OCI-M1 (cell line): ENCODE measurements at regions not wholly inside any gene's neighbourhood (a gene's known extent, or its start where the extent isn't known, plus 50 kb on each side); places are given as distances from the start of the nearest gene placed in this dataset.
"Not testable (repeated sequence)": the region's sequence is repeated elsewhere in the genome, so short reads cannot be mapped to it uniquely, and the experiment has no call there.

Experiments
- DNase-seq: peaks from one replicate; lab custom pipeline; 2025; lab: John Stamatoyannopoulos, UW

- DNase-seq: no peak
These were observed 831.1 kb upstream of the PABPC4L start for GRCh38 chr4:135032670-135033069.

DNA sequence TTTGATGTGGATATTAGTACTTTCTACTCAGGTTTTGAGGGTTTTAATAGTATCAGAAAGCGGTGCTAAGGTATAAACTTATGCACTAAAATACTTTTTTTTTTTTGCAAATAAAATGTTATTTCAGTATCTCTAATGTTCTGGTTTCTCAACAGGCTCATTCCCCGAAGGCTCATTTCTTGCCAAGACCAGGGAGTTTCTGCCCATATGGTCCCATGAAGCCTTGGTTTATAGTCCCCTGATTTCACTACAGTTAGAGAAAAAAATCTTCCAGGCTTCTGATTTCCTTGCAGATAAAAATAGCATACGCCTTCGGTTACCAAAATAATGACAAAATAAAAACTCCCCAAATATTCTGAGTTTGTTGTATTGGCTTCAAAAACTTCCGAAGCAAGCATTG lies 814.2 kb upstream of the PABPC4L start:
- no peak for DNase-seq

GRCh38 chr4:135007400-135007799 lies 805.8 kb upstream of the PABPC4L start:
- DNase-seq: no peak

DNA sequence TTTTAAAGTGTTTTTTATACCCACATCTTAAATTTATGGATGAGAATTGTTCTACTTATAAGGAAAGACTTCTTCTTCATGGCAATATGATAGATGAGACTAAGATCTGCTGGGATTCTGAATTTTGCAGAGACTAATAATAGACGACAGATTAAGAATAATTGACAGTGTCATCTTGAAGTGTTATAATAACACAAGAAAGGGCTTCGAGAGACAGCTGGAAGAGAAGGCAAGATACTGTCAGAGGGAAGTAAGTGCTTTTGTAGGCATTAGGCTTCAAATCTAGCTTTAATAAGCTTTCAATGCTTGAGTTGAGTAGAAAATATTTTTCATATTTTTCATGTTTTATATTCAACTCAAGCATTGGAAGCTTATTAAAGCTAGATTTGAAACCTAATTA lies 797.6 kb upstream of the PABPC4L start:
- no peak for DNase-seq

- DNase-seq: no peak
These were observed 760.4 kb upstream of the PABPC4L start for GRCh38 chr4:134961963-134962362.

DNA sequence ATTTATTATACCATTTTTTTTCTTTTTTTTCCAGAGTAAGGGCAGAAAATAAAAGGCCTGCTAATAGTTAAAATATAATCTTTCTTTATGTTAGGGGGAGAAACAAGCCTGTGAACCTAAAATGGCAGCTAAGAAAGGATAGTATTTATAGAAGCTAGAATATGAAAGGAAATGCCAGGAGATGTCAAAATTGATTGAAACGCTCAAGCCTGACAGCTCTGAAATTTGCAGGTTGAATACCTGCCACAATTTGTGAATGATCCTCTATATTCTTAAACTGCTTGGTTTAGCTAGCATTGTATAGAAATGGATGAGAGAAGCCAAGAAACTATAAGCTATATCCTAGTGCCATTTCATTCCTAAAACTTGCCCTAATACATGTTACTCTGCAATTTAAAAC lies 757.3 kb upstream of the PABPC4L start:
- no peak for DNase-seq

- no peak for DNase-seq
These were observed 753.5 kb upstream of the PABPC4L start for GRCh38 chr4:134955059-134955458.

GRCh38 chr4:134952775-134953174 lies 751.2 kb upstream of the PABPC4L start:
- DNase-seq: no peak

GRCh38 chr4:134952305-134952704 lies 750.7 kb upstream of the PABPC4L start:
- no peak for DNase-seq

DNA sequence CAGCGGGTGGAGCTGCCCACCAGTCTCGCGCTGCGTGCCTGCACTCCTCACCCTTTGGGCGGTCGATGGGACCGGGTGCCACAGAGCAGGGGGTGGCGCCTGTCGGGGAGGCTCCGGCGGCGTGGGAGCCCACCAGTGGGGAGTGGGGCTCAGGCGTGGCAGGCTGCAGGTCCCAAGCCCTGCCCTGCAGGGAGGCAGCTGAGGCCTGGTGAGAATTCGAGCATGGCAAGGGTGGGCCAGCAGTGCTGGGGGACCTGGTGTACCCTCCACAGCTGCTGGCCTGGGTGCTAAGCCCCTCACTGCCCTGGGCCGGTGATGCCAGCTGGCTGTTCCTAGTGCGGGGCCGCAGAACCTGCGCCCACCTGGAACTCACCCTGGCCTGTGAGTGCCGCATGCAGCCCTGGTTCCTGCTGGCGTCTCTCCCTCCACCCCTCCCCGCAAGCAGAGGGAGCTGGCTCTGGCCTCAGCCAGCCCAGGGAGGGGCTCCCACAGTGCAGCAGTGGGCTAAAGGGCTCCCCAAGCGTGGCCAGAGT lies 746.6 kb upstream of the PABPC4L start:
- DNase-seq: no peak

GRCh38 chr4:134944115-134944514 lies 742.5 kb upstream of the PABPC4L start:
- no peak for DNase-seq

DNA sequence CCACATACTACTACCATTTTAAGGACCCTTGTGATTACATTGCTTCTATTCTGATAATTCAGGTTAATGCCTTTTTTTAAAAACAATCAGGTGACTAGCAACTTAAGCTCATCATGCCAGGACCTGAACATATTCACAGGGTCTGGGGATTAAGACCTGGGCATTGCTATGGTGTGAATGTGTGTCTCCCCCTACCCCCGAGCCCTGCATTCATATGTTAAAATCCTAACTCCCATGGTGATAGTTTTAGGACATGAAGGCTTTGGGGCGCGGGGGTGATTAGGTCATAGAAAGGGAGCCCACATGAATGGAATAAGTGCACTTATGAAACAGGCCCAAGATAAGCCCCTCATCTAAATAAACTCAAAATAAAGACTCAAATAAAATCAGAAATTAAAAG lies 734.4 kb upstream of the PABPC4L start:
- DNase-seq: no peak

GRCh38 chr4:134935320-134935719 lies 733.7 kb upstream of the PABPC4L start:
- DNase-seq: peak; percentile 62

GRCh38 chr4:134934036-134934808 lies 732.6 kb upstream of the PABPC4L start:
- DNase-seq: no peak

DNA sequence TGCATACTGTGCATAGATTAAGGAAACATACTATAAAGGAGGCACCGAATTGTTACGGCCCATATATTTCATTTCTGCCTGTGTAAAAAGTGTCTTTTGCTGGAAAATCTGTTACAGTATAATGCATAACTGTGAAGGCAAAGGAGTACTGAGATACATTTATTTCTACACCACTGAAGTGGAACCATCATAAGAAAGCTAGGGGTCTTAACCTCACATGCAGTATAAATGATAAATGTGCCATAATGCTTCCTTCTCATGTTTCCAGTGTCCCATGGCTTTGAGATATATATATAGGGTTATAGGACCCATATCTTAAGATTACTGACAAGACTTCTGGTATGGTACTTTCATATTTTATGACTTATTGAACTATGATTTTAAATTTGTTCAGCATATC lies 713.8 kb upstream of the PABPC4L start:
- no peak for DNase-seq

DNA sequence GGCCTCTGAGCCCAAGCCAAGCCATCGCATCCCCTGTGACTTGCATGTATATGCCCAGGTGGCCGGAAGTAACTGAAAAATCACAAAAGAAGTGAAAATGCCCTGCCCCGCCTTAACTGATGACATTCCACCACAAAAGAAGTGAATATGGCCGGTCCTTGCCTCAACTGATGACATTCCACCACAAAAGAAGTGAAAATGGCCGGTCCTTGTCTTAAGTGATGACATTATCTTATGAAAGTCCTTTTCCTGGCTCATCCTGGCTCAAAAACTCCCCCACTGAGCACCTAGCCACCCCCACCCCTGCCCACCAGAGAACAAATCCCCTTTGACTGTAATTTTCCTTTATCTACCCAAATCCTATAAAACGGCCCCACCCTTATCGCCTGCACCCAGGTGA lies 712.7 kb upstream of the PABPC4L start:
- DNase-seq: not testable (repeated sequence)

DNA sequence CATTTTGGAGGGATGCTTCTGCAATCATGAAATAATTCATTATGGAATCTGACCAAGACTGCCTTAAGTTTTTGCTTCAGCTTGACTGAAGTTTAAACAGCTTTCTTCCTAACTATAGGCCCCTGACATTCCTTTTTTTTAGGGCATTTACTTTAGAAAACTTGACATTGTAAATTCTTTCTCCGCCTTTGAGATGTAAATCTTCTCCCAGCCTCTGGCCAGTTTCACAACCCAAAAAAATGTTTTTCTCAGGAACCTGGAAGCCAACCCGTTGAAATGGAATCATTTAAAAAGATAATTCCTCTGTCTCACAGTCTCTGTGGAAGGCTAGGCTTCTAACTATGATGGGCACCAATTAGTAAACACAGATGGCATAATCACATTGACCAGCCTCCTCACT lies 710.4 kb upstream of the PABPC4L start:
- no peak for DNase-seq

DNA sequence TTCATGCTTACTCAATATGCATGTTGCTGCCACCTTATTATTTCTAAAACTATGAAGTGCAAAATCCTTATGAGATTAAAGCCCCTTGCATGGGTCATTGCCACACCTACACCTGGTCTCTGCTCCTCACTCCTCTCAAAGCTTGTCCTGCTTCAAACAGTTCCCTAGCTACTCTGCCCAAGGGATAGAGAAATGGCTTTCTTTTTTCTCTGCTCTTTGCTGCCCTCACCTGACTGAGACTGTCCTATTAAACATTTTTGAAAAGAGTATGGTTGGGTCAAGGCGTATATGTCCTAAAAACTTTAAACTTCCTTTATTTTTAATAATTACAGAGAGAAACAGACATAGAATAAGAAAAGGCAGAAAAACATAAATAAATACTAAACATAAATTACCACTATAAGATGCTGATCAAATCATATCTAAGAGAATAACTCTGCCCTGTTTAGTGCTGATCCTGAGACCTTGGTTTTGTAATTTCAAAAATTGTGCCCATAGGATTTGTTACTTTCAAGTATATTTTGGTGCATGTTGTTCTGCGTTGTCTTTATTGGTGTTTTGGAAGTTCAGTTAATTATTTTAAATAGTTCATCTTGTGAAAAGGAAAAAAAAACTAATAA lies 704.9 kb upstream of the PABPC4L start:
- peak; percentile 59 for DNase-seq

- no peak for DNase-seq
These were observed 703.5 kb upstream of the PABPC4L start for GRCh38 chr4:134905061-134905460.

DNA sequence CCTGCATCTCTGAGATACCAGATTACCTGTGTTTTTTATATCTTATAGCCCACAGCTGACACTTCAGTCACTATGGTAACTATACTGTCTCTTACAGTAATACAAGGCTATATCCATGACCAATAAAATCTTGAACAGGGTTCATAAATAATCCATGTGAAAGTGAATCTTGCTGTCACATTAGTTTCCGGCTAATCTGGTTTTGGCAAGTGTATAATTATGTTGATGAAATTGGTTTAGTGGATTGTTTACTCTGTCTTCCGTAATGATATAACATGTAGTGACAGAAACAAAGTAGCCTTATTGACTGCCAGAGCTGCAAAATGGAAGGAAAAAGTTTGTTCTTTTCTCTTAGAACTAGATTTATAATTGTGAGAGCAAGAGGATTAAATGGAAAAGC lies 686.6 kb upstream of the PABPC4L start:
- no peak for DNase-seq

DNA sequence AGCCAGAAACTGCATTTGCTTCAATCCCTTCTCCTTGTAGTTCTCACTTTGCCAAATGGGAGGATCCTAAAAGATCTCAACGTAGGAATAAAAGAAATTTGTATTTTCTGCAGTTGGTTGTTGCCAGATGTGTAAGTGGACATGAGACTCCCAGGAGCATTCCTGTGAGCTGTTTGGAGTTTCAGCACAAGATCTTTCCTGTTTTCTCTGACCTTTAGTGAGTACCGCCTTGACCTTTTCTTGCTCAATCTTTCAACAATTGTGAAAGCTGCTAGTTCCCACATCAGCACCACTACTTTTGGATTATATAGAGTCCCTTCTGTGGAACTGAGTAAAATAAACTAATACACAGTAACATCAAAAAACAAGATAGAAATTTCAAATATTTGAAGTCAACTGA lies 683.8 kb upstream of the PABPC4L start:
- no peak for DNase-seq

GRCh38 chr4:134883831-134884449 lies 682.4 kb upstream of the PABPC4L start:
- no peak for DNase-seq

DNA sequence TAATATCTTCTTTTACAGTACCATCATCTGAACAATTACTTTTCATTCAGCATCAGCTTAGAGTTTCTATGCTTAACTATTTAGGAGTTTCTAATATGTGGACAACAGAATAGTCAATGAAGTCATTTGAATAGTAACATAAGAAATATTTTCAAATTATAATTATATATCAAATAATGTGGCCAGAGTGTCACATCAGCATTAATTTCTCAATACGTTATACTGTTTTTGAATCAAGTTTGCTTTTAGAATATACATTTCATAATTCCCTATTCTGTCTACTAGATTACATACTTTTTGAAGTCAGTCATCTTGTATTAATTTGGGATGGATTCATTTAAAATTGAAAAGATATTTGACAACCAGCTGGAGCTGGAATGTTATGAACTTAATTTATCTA lies 677.4 kb upstream of the PABPC4L start:
- DNase-seq: no peak
